Fibroblast of villous mesenchyme (primary cell): ENCODE measurements at regions not wholly inside any gene's neighbourhood (a gene's known extent, or its start where the extent isn't known, plus 50 kb on each side); places are given as distances from the start of the nearest gene placed in this dataset.

Experiments
- DNase-seq: peaks from one replicate; pipeline ENCODE4 v3.0.0-alpha.2; 2010; ENCODE audit warnings: low read depth
- H3K4me3 ChIP-seq: 2 replicates; pipeline ENCODE4 v1.5.1; 2011; ENCODE audit warnings: low read depth, mild to moderate bottlenecking, low read length
- TF ChIP-seq, protein P1 (sequence below): IDR thresholded peaks from 2 replicates; pipeline ENCODE4 v1.5.1; 2012; ENCODE audit warnings: low read depth, mild to moderate bottlenecking, low read length; ENCODE audit not compliant: insufficient read depth

DNA sequence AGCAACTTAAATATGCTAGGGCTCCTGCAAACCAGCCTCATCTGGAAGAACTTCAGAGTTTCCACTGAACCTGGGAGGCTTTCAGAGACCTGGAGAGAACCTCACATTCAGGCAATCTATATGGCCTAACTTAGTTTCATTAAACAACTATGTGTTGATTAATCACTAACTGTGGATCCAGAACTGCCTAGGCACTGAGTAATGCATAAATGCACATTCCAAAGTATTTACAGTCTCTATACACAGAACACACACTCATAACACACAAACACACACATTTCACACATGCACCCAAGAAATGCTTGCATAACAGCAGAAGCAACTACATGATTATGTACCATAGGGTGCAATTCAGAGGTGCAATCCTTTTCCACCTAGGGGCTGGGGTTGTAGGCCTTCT lies 552.8 kb downstream of the BCL11A start:
- DNase-seq = no peak
- TF ChIP-seq, protein P1, sequence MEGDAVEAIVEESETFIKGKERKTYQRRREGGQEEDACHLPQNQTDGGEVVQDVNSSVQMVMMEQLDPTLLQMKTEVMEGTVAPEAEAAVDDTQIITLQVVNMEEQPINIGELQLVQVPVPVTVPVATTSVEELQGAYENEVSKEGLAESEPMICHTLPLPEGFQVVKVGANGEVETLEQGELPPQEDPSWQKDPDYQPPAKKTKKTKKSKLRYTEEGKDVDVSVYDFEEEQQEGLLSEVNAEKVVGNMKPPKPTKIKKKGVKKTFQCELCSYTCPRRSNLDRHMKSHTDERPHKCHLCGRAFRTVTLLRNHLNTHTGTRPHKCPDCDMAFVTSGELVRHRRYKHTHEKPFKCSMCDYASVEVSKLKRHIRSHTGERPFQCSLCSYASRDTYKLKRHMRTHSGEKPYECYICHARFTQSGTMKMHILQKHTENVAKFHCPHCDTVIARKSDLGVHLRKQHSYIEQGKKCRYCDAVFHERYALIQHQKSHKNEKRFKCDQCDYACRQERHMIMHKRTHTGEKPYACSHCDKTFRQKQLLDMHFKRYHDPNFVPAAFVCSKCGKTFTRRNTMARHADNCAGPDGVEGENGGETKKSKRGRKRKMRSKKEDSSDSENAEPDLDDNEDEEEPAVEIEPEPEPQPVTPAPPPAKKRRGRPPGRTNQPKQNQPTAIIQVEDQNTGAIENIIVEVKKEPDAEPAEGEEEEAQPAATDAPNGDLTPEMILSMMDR = no peak
- no peak overlapping the region for H3K4me3 ChIP-seq

DNA sequence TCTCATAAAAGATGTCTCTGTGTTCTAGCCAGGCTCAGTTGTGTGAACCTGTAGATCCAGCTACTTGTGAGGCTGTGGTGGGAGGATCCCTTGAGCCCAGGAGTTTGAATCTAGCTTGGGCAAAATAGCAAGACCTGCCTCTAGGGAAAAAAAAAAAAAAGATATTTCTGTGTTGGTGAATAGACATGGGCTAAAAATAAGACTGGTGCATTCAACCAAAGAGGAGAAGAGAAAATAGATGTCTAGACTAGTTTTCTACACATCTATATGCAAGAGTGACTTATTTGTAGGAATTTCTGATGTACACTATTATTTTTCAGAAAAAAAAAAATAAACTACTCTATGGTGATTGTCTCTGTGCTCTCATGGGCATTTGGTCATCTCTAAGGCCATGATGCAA lies 555.1 kb downstream of the BCL11A start:
- no peak for DNase-seq
- TF ChIP-seq, protein P1 = no peak
- no peak overlapping the region for H3K4me3 ChIP-seq

DNA sequence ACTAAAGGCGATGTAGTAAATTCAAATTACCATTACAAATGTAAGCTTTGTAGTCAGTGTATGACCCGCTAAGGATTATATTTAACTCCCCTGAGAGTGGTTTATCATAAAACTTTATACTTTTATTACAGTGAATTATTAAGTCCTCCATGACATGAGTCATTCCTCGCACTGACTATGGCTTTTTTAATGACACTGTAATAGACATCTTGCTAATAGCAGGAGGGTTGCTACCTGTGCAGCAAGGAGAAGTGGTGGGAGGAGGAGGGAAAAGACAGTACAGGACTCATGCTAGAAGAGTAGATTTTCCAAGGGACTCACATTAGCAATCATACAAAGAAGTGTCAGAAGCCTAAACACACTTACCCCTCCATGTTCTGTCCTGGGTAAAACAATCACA lies 556.1 kb downstream of the BCL11A start:
- TF ChIP-seq, protein P1 = no peak
- no peak overlapping the region for H3K4me3 ChIP-seq
- no peak for DNase-seq

- H3K4me3 ChIP-seq = no peak overlapping the region
- TF ChIP-seq, protein P1 = no peak
- no peak for DNase-seq
These were observed 556.6 kb downstream of the BCL11A start for GRCh38 chr2:59996855-59997254.

DNA sequence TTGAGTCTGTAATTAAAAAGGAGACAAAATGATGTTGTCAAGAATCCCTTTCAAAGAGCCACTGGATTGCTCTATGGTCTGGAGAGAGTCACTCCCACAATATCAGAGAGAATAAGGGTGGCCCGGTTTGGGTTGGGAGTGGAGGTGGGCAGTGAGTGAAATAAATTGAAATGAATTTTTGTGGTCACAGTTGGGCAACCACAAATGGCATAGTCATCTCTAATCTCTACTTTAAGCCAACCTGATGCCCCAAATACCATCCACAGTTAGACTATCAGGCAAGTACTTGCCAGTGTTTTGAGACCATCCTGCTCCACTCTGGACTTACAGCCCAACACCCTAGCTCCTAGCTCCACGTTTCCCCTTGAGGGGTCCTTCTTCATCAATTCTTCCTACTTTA lies 559.7 kb downstream of the BCL11A start:
- no peak for DNase-seq
- no peak overlapping the region for H3K4me3 ChIP-seq
- TF ChIP-seq, protein P1 = no peak

GRCh38 chr2:59988341-59988740 lies 565.1 kb downstream of the BCL11A start:
- H3K4me3 ChIP-seq = no peak overlapping the region
- no peak for DNase-seq
- TF ChIP-seq, protein P1 = no peak

DNA sequence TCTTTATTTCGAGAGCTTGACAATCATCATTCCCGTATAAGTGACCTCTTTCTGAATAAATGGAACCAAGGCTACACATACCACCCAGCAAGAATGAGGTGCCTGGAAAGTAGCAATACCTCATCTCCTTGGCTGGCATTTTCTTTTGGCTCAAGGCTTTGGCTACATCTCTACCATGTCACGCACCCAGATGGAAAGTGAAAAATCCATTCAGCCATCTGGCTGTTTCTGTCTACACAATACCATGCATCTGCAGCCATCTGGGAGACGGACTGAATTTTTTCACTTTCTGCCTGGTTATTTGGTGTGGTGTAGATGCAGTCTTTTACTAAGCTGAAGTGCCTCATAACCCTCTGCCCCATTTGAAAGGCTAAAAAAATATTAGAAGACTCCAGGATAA lies 566.9 kb downstream of the BCL11A start:
- no peak overlapping the region for H3K4me3 ChIP-seq
- DNase-seq = no peak
- TF ChIP-seq, protein P1 = no peak
